ENCODE measurements at regions not wholly inside any gene's neighbourhood (a gene's known extent, or its start where the extent isn't known, plus 50 kb on each side); places are given as distances from the start of the nearest gene placed in this dataset.

- TF ChIP-seq, protein P1, sequence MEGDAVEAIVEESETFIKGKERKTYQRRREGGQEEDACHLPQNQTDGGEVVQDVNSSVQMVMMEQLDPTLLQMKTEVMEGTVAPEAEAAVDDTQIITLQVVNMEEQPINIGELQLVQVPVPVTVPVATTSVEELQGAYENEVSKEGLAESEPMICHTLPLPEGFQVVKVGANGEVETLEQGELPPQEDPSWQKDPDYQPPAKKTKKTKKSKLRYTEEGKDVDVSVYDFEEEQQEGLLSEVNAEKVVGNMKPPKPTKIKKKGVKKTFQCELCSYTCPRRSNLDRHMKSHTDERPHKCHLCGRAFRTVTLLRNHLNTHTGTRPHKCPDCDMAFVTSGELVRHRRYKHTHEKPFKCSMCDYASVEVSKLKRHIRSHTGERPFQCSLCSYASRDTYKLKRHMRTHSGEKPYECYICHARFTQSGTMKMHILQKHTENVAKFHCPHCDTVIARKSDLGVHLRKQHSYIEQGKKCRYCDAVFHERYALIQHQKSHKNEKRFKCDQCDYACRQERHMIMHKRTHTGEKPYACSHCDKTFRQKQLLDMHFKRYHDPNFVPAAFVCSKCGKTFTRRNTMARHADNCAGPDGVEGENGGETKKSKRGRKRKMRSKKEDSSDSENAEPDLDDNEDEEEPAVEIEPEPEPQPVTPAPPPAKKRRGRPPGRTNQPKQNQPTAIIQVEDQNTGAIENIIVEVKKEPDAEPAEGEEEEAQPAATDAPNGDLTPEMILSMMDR (IDR thresholded peaks at IDR 0.05; ENCODE audit: low read depth, low read length, poor library complexity, severe bottlenecking) = no peak
- no peak for TF ChIP-seq EZH2phosphoT487 (IDR thresholded peaks at IDR 0.05; ENCODE audit: borderline replicate concordance, low read length)
Measured at GRCh38 chr1:184197831-184198230, 146.3 kb downstream of the TSEN15 start.
